Chondrocyte (in vitro differentiated cells): ENCODE measurements at regions not wholly inside any gene's neighbourhood (a gene's known extent, or its start where the extent isn't known, plus 50 kb on each side); places are given as distances from the start of the nearest gene placed in this dataset.

Source experiments
- DNase-seq: peaks from one replicate; pipeline ENCODE4 v3.0.0; 2021; ENCODE audit warnings: mixed read lengths, low spot score
- H3K27ac Mint-ChIP-seq: one replicate; pipeline ENCODE4 v1.8.0; 2021; ENCODE audit warnings: mild to moderate bottlenecking, moderate library complexity, mixed read lengths; ENCODE audit not compliant: unreplicated experiment
- H3K27me3 Mint-ChIP-seq: 2 replicates; pipeline ENCODE4 v1.8.0; 2021; ENCODE audit warnings: low read depth, mixed read lengths
- H3K36me3 Mint-ChIP-seq: 2 replicates; pipeline ENCODE4 v1.8.0; 2021; ENCODE audit warnings: low read depth, mixed read lengths
- H3K4me1 Mint-ChIP-seq: 2 replicates; pipeline ENCODE4 v1.8.0; 2021; ENCODE audit warnings: low read depth, mild to moderate bottlenecking, mixed read lengths
- H3K4me3 Mint-ChIP-seq: one replicate; pipeline ENCODE4 v1.8.0; 2021; ENCODE audit warnings: mild to moderate bottlenecking, moderate library complexity, mixed read lengths; ENCODE audit not compliant: unreplicated experiment
- H3K9me3 Mint-ChIP-seq: 2 replicates; pipeline ENCODE4 v1.8.0; 2021; ENCODE audit warnings: low read depth, mixed read lengths
- TF ChIP-seq, protein P1 (sequence below): fragments of 200-600 bp; sonication (generic); IDR thresholded peaks from 2 replicates; pipeline ENCODE4 v1.5.0; 2021; ENCODE audit warnings: antibody characterized with exemption, mild to moderate bottlenecking, moderate library complexity

DNA sequence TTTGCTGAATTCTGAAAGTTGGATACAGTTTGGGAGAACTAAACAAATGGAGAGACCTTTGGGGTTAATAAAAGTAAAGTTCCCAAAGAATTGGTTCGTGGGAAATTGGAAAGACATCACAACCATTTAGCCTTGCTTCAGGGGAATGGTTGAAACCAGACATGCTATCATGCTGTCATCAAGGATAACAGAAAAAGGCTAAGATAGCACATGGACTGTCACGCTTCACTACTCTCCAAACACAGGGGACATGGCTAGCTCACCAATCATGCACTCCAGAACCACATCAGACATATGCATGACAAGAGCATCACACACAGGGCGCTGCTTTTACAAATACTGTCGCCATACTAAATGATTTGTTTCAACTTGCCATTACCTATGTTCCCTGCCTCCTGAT lies 671.7 kb upstream of the ROBO1 start:
- TF ChIP-seq, protein P1, sequence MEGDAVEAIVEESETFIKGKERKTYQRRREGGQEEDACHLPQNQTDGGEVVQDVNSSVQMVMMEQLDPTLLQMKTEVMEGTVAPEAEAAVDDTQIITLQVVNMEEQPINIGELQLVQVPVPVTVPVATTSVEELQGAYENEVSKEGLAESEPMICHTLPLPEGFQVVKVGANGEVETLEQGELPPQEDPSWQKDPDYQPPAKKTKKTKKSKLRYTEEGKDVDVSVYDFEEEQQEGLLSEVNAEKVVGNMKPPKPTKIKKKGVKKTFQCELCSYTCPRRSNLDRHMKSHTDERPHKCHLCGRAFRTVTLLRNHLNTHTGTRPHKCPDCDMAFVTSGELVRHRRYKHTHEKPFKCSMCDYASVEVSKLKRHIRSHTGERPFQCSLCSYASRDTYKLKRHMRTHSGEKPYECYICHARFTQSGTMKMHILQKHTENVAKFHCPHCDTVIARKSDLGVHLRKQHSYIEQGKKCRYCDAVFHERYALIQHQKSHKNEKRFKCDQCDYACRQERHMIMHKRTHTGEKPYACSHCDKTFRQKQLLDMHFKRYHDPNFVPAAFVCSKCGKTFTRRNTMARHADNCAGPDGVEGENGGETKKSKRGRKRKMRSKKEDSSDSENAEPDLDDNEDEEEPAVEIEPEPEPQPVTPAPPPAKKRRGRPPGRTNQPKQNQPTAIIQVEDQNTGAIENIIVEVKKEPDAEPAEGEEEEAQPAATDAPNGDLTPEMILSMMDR = no peak
- no peak overlapping the region for H3K4me3 Mint-ChIP-seq
- no peaks in the 10 kb centered on the region for H3K36me3 Mint-ChIP-seq
- no peaks in the 10 kb centered on the region for H3K9me3 Mint-ChIP-seq
- no peaks in the 10 kb centered on the region for H3K4me1 Mint-ChIP-seq
- H3K27me3 Mint-ChIP-seq = no peaks in the 10 kb centered on the region
- no peak for DNase-seq
- no peak overlapping the region for H3K27ac Mint-ChIP-seq

DNA sequence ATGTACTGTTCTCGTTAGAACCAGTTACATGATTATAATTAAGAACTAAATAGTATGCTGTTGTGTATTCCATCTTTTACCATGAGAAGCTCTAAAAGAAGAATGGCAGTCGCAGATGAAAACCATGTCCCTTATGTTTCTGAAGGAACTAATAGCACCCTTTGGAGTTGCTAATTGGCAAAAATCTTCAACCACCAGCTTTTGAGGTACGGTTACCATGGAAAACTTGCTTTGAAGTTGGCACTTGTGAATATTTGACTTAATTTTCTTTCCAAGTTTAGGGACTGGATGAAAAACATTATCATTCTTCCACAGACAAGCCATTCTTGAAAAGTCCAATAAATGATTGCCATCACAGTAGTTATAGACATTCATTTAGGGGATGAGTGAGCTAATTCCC lies 666.6 kb upstream of the ROBO1 start:
- H3K4me3 Mint-ChIP-seq = no peak overlapping the region
- no peak overlapping the region for H3K27ac Mint-ChIP-seq
- H3K27me3 Mint-ChIP-seq = no peaks in the 10 kb centered on the region
- TF ChIP-seq, protein P1 = no peak
- H3K4me1 Mint-ChIP-seq = no peaks in the 10 kb centered on the region
- no peak for DNase-seq
- H3K36me3 Mint-ChIP-seq = no peaks in the 10 kb centered on the region
- peaks cover 1% of the 10 kb centered on the region for H3K9me3 Mint-ChIP-seq

DNA sequence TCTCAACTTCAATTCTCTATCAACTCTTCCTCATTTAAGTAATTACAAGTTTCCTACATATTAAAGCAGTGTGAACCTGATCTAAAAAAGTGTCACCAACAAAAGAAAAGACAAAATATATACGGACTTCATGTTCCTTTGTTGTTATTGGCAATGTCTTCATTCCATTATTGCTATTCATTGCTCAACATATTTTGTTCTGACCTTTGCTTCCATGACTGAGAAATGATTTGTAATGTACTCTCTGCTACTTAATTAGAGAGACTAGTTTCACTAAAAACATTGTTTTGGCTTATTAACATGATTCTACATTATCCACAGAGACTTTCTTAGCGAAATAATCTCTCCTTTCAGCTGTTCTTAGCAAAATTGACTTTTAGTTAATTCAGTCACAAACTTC lies 657.2 kb upstream of the ROBO1 start:
- peaks cover 6% of the 10 kb centered on the region for H3K9me3 Mint-ChIP-seq
- H3K4me1 Mint-ChIP-seq = peaks cover 5% of the 10 kb centered on the region
- H3K36me3 Mint-ChIP-seq = no peaks in the 10 kb centered on the region
- H3K4me3 Mint-ChIP-seq = no peak overlapping the region
- no peak for DNase-seq
- H3K27me3 Mint-ChIP-seq = no peaks in the 10 kb centered on the region
- TF ChIP-seq, protein P1 = no peak
- H3K27ac Mint-ChIP-seq = no peak overlapping the region

DNA sequence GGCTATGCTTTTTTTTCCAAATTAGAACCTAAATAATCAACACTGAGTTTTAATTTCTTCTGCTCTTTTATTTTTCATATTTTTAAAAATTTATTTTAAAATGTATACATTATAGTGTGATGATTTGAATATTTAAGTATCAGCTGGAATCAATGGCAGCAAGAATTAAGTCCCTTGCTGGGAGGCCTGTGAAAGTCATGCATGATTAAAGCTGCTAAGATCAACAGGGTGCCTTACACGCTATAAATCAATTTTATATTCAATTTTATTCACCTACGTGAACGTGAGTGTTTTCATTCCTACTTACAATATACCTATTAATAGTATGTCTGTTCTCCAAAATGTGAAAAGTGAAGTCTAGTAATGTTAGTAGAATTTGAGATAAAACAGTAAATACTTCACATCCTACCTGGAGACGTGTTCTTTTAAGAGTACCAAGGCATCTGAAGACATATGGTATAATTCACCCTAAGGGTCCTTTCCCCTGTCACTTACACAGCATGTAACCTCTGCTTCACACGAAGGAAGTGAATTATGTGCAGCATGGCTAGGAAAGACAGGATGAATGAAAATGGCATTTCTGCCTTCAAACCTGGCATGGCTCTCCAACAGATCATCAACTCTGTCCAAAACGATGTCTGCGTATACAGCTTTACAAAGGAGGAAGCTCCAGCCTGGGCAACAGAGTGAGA lies 640.4 kb upstream of the ROBO1 start:
- Mint-ChIP-seq H3K27me3 (no peaks in the 10 kb centered on the region), H3K27ac (no peak overlapping the region), H3K4me3 (no peak overlapping the region), H3K4me1 (no peaks in the 10 kb centered on the region), H3K36me3 (no peaks in the 10 kb centered on the region), H3K9me3 (no peaks in the 10 kb centered on the region)
- DNase-seq = no peak
- TF ChIP-seq, protein P1 = no peak

DNA sequence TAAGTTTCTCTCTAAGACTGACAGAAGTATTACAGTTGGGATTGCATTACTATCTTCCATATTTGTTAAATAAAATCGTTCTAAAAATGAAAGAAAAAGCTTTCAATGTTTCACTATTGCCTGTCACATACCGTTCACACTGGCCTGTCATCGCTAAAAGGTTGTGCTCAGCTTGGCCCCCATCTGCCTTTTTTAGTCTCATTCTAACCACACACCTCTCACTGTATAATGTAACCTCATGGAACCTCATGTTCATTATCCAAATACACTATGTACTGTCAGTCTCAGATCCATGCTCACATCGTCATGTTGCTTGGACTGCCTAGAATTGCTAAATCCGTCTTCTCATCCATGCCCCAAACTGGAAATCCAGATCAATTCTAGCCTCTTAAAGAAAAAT lies 637.8 kb upstream of the ROBO1 start:
- Mint-ChIP-seq H3K4me3 (no peak overlapping the region), H3K27me3 (no peaks in the 10 kb centered on the region), H3K4me1 (no peaks in the 10 kb centered on the region), H3K27ac (no peak overlapping the region), H3K36me3 (no peaks in the 10 kb centered on the region), H3K9me3 (no peaks in the 10 kb centered on the region)
- TF ChIP-seq, protein P1 = no peak
- DNase-seq = no peak
